B cell (primary cell): ENCODE measurements at regions not wholly inside any gene's neighbourhood (a gene's known extent, or its start where the extent isn't known, plus 50 kb on each side); places are given as distances from the start of the nearest gene placed in this dataset.

Experiments used
- ATAC-seq: fragments of 200-7000 bp; cut with Tn5 transposase; one replicate; pipeline ENCODE4 v1.10.0; 2021; ENCODE audit warnings: low read depth, mild to moderate bottlenecking, moderate number of reproducible peaks, moderate library complexity
- CTCF ChIA-PET: fragments of 350-600 bp; sonication (Branson Sonifier 250); formaldehyde crosslinking; loops from one replicate; lab custom pipeline; 2021; ENCODE audit warnings: antibody characterized with exemption, inconsistent platforms; lab: Charles Lee
- POLR2A ChIA-PET: fragments of 350-600 bp; sonication (Branson Sonifier 250); formaldehyde crosslinking; loops from one replicate; lab custom pipeline; 2021; ENCODE audit warnings: antibody characterized with exemption; lab: Charles Lee
- DNase-seq: peaks from one replicate; pipeline ENCODE4 v3.0.0; 2013
- H2AFZ ChIP-seq: 2 replicates; pipeline ENCODE4 v1.6.1; 2012; ENCODE audit warnings: mild to moderate bottlenecking, low read depth, low read length; ENCODE audit not compliant: insufficient read depth, poor library complexity, severe bottlenecking
- H3K27ac ChIP-seq, 2 donors: 1 replicate in 1 of 2; 2 replicates in 1 of 2; pipeline ENCODE4 v1.5.1; 2012 to 2013; ENCODE audit warnings: low read length in 2 of 2, mild to moderate bottlenecking in 2 of 2, moderate library complexity in 1 of 2
- H3K27me3 ChIP-seq, 4 experiments: fragments of 200-600 bp in 1 of 4; sonication (generic) in 1 of 4; replicated peaks in 1 of 4; 1 replicate in 2 of 4; 2 replicates in 2 of 4; pipeline versions ENCODE4 v1.6.1 to v1.7.0; 2013 to 2016; ENCODE audit warnings: low read length in 3 of 4, mild to moderate bottlenecking in 2 of 4, mixed read lengths in 1 of 4, moderate library complexity in 1 of 4; ENCODE audit not compliant: insufficient read depth in 4 of 4, control insufficient read depth in 3 of 4; ENCODE audit errors: control extremely low read depth in 1 of 4
- H3K36me3 ChIP-seq, 2 experiments: replicated peaks in 1 of 2; 1 replicate in 1 of 2; 2 replicates in 1 of 2; pipeline versions ENCODE4 v1.6.1 to v1.7.1; 2013; ENCODE audit warnings: low read length in 1 of 2; ENCODE audit not compliant: insufficient read depth in 2 of 2, control insufficient read depth in 1 of 2; ENCODE audit errors: control extremely low read depth in 1 of 2, extremely low read depth in 1 of 2
- H3K4me1 ChIP-seq, 2 donors: fragments of 200-600 bp in 1 of 2; sonication (generic) in 1 of 2; 1 replicate in 1 of 2; 2 replicates in 1 of 2; pipeline versions ENCODE4 v1.5.1 to v1.6.1; 2013 to 2017; ENCODE audit warnings: low read length in 2 of 2; ENCODE audit not compliant: control insufficient read depth in 2 of 2, insufficient read depth in 2 of 2
- H3K4me2 ChIP-seq: replicated peaks from 2 replicates; pipeline ENCODE3; 2012; ENCODE audit warnings: mild to moderate bottlenecking, low read depth, low read length; ENCODE audit not compliant: poor library complexity, severe bottlenecking
- H3K4me3 ChIP-seq, 5 experiments: fragments of 200-600 bp in 1 of 5; sonication (generic) in 1 of 5; 1 replicate in 3 of 5; 2 replicates in 2 of 5; pipeline versions ENCODE4 v1.5.1 to v1.7.0; 2011 to 2016; ENCODE audit warnings: low read length in 4 of 5, mild to moderate bottlenecking in 4 of 5, low read depth in 2 of 5, control low read depth in 1 of 5, moderate library complexity in 1 of 5; ENCODE audit not compliant: insufficient read depth in 1 of 5; ENCODE audit errors: control extremely low read depth in 1 of 5, extremely low read depth in 1 of 5
- H3K79me2 ChIP-seq: fragments of 200-600 bp; sonication (generic); one replicate; pipeline ENCODE4 v1.6.0; 2016; ENCODE audit warnings: low read length; ENCODE audit not compliant: control insufficient read depth, insufficient read depth
- H3K9ac ChIP-seq: fragments of 200-600 bp; sonication (generic); 2 replicates; pipeline ENCODE4 v1.6.1; 2017; ENCODE audit warnings: mild to moderate bottlenecking, low read length, moderate library complexity
- H3K9me3 ChIP-seq, 3 donors: one replicate each; pipeline versions ENCODE4 v1.6.1 to v1.7.1; 2013; ENCODE audit warnings: low read length in 2 of 3; ENCODE audit not compliant: control insufficient read depth in 2 of 3, insufficient read depth in 1 of 3; ENCODE audit errors: control extremely low read depth in 1 of 3
- H4K20me1 ChIP-seq: 2 replicates; pipeline ENCODE4 v1.6.0; 2012; ENCODE audit warnings: mild to moderate bottlenecking, low read length; ENCODE audit not compliant: insufficient read depth, control insufficient read depth, poor library complexity, severe bottlenecking
- H3K27ac Mint-ChIP-seq: one replicate; pipeline ENCODE4 v1.8.0; 2021; ENCODE audit warnings: mixed read lengths
- H3K27me3 Mint-ChIP-seq: one replicate; pipeline ENCODE4 v1.8.0; 2021; ENCODE audit warnings: mixed read lengths
- H3K4me1 Mint-ChIP-seq: one replicate; pipeline ENCODE4 v1.8.0; 2021; ENCODE audit warnings: mixed read lengths
- H3K4me3 Mint-ChIP-seq: one replicate; pipeline ENCODE4 v1.8.0; 2021; ENCODE audit warnings: mixed read lengths
- H3K9me3 Mint-ChIP-seq: one replicate; pipeline ENCODE4 v1.8.0; 2022; ENCODE audit warnings: mixed read lengths; ENCODE audit not compliant: insufficient read depth
- EZH2 ChIP-seq: IDR thresholded peaks from 2 replicates; pipeline ENCODE4 v1.6.1; 2012; ENCODE audit warnings: borderline replicate concordance, low read depth, mild to moderate bottlenecking, moderate library complexity, low read length; ENCODE audit not compliant: insufficient read depth, poor library complexity, severe bottlenecking
- WGBS: methylation state at CpG from one replicate; pipeline ENCODE4 v1.1.5; 2013; ENCODE audit warnings: missing lambda C conversion rate; ENCODE audit not compliant: insufficient coverage; 5-methylcytosine and 5-hydroxymethylcytosine counted together
- intact Hi-C: fragments of 100-400 bp; cut with micrococcal nuclease; formaldehyde crosslinking; loops from one replicate; pipeline ENCODE4 v1.10.0; 2022
- TF ChIP-seq, protein P1 (sequence below): fragments of 200-600 bp; IDR thresholded peaks from one replicate; pipeline ENCODE4 v1.8.0; 2022; ENCODE audit warnings: antibody characterized with exemption, mild to moderate bottlenecking

DNA sequence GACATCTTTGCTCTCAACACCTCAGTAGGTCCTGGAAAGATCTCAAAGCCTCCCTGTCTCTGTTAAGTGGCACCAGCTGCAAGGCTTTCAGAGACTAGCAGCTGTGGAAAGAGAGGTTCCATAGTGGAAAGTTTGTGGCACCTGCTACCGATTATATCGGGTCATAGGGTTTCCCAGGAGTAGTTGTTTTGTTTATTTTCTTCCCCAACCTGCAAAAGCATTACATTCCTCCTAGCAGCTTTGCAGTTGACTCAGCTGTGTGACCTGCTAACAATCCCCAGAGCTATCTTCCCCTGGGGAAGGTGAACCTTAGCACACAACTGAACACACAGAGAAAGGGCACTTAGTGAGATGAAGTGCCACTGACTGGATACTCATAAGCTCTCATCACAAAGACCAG lies 598.9 kb upstream of the GRM7 start:
- WGBS = no CpG with 5 or more reads among the region's 2 CpGs

DNA sequence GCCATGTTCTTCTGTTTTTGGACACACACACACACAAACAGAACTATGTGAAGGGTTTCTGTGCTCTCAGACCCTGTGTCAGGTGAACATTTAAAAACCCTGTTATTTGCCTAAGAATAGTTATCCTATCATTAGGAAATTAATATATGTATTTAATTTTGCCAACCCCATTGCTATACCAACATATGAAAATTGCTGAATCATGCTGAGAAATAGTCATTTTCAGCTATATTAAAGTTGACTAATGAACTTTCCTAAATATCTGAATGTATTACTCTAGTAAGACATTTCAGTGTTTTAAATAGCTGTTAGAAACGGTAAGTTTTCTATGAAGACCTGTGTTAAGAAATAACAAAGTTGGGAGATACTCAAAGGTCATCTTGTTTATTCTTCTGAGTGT lies 596.9 kb upstream of the GRM7 start:
- Histone ChIP-seq H3K27ac (no peak overlapping the region), H3K4me1 (no peaks in the 10 kb centered on the region), H3K4me3 (no peak overlapping the region), H3K9me3 (no peaks in the 10 kb centered on the region), H3K27me3 (no peaks in the 10 kb centered on the region), H3K36me3 (no peaks in the 10 kb centered on the region), H3K4me2 (no peak overlapping the region), H2AFZ (no peak overlapping the region), H3K9ac (no peak overlapping the region), H4K20me1 (no peaks in the 10 kb centered on the region), H3K79me2 (no peaks in the 10 kb centered on the region)
- intact Hi-C loops = no loop called here
- CTCF ChIA-PET = interaction anchor here (1.4 kb wide), 1 partner anchor 12 kb away, joined by 4 read pairs; no protein-coding TSS in a partner anchor
- TF ChIP-seq, protein P1, sequence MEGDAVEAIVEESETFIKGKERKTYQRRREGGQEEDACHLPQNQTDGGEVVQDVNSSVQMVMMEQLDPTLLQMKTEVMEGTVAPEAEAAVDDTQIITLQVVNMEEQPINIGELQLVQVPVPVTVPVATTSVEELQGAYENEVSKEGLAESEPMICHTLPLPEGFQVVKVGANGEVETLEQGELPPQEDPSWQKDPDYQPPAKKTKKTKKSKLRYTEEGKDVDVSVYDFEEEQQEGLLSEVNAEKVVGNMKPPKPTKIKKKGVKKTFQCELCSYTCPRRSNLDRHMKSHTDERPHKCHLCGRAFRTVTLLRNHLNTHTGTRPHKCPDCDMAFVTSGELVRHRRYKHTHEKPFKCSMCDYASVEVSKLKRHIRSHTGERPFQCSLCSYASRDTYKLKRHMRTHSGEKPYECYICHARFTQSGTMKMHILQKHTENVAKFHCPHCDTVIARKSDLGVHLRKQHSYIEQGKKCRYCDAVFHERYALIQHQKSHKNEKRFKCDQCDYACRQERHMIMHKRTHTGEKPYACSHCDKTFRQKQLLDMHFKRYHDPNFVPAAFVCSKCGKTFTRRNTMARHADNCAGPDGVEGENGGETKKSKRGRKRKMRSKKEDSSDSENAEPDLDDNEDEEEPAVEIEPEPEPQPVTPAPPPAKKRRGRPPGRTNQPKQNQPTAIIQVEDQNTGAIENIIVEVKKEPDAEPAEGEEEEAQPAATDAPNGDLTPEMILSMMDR = no peak
- no peak for TF ChIP-seq EZH2
- no peaks in the 10 kb centered on the region for H3K27me3 Mint-ChIP-seq
- H3K4me1 Mint-ChIP-seq = peaks cover 1% of the 10 kb centered on the region
- no peak overlapping the region for H3K4me3 Mint-ChIP-seq
- DNase-seq (no peak), ATAC-seq (no peak)
- POLR2A ChIA-PET = no interaction called here
- no peak overlapping the region for H3K27ac Mint-ChIP-seq
- H3K9me3 Mint-ChIP-seq = no peaks in the 10 kb centered on the region
- WGBS = no CpG with 5 or more reads among the region's 1 CpG

More for the DNA sequence above, 598.9 kb upstream of the GRM7 start:
- no peak overlapping the region for H3K4me3 Mint-ChIP-seq
- H3K27me3 ChIP-seq = no peaks in the 10 kb centered on the region
- POLR2A ChIA-PET = no interaction called here
- H3K27me3 Mint-ChIP-seq = no peaks in the 10 kb centered on the region
- no peak overlapping the region for H3K4me3 ChIP-seq
- no peaks in the 10 kb centered on the region for H3K4me1 Mint-ChIP-seq
- H3K27ac Mint-ChIP-seq = no peak overlapping the region
- no peaks in the 10 kb centered on the region for H3K9me3 Mint-ChIP-seq
- CTCF ChIA-PET = no interaction called here
- no peak overlapping the region for H3K27ac ChIP-seq
- TF ChIP-seq EZH2 = no peak
- TF ChIP-seq, protein P1 = no peak
- H4K20me1 ChIP-seq = no peaks in the 10 kb centered on the region
- no peaks in the 10 kb centered on the region for H3K9me3 ChIP-seq
- H2AFZ ChIP-seq = no peak overlapping the region
- no peak for DNase-seq
- H3K4me1 ChIP-seq = no peaks in the 10 kb centered on the region
- intact Hi-C loops = no loop called here
- H3K9ac ChIP-seq = no peak overlapping the region
- H3K4me2 ChIP-seq = no peak overlapping the region
- no peaks in the 10 kb centered on the region for H3K36me3 ChIP-seq
- ATAC-seq = no peak
- H3K79me2 ChIP-seq = no peaks in the 10 kb centered on the region
